Panc1 (cell line): ENCODE measurements at regions not wholly inside any gene's neighbourhood (a gene's known extent, or its start where the extent isn't known, plus 50 kb on each side); places are given as distances from the start of the nearest gene placed in this dataset.

ENCODE experiments used
- SIN3A ChIP-seq: IDR thresholded peaks from 2 replicates; pipeline ENCODE4 v1.6.1; 2012; ENCODE audit warnings: low read depth, mild to moderate bottlenecking, low read length, moderate library complexity, borderline replicate concordance; ENCODE audit not compliant: insufficient read depth
- TF ChIP-seq, protein P1 (sequence below): fragments of 450-650 bp; IDR thresholded peaks from 2 replicates; pipeline ENCODE4 v1.5.1; 2017; ENCODE audit warnings: mild to moderate bottlenecking

DNA sequence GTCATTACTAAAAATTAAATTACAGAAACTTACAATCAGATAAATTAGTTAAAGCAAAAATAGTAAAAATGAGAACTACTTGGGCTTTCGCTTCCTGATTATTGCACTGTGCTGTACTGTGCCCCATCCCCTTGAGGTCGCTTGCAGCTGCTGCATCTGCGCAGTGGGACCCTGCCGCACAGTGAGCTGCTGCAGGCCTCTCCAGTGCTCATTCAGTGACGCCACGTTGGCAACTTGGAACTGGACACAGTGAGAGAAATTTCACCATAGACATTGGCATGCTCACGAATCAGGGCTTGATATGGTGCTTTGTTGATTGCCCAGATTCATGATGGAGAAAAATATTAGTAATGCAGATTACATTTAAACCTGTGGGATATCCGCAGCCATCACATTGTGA, 290.8 kb upstream of the MYT1L start:
- TF ChIP-seq, protein P1, sequence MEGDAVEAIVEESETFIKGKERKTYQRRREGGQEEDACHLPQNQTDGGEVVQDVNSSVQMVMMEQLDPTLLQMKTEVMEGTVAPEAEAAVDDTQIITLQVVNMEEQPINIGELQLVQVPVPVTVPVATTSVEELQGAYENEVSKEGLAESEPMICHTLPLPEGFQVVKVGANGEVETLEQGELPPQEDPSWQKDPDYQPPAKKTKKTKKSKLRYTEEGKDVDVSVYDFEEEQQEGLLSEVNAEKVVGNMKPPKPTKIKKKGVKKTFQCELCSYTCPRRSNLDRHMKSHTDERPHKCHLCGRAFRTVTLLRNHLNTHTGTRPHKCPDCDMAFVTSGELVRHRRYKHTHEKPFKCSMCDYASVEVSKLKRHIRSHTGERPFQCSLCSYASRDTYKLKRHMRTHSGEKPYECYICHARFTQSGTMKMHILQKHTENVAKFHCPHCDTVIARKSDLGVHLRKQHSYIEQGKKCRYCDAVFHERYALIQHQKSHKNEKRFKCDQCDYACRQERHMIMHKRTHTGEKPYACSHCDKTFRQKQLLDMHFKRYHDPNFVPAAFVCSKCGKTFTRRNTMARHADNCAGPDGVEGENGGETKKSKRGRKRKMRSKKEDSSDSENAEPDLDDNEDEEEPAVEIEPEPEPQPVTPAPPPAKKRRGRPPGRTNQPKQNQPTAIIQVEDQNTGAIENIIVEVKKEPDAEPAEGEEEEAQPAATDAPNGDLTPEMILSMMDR = no peak
- no peak for TF ChIP-seq SIN3A
